ENCODE measurements at regions not wholly inside any gene's neighbourhood (a gene's known extent, or its start where the extent isn't known, plus 50 kb on each side); places are given as distances from the start of the nearest gene placed in this dataset.

DNA sequence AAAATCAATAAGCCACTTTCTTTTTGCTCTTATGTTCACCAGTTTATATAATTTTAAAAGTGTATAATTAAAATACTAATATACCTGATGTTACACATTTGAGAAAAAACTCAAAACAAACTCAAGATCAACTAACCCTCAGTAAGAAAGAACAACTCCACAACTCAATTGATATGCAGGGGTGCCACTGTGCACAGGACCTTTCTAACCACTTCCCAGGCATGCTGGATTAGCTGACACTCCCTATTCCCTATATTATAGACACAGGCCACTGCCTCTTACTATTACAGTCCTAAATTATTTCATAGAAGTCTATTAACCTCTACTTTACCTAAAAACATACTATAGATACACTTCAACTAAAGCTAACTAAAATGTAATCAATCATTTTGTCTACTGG lies 191.7 kb upstream of the KRR1 start:
- TF ChIP-seq, protein P1, sequence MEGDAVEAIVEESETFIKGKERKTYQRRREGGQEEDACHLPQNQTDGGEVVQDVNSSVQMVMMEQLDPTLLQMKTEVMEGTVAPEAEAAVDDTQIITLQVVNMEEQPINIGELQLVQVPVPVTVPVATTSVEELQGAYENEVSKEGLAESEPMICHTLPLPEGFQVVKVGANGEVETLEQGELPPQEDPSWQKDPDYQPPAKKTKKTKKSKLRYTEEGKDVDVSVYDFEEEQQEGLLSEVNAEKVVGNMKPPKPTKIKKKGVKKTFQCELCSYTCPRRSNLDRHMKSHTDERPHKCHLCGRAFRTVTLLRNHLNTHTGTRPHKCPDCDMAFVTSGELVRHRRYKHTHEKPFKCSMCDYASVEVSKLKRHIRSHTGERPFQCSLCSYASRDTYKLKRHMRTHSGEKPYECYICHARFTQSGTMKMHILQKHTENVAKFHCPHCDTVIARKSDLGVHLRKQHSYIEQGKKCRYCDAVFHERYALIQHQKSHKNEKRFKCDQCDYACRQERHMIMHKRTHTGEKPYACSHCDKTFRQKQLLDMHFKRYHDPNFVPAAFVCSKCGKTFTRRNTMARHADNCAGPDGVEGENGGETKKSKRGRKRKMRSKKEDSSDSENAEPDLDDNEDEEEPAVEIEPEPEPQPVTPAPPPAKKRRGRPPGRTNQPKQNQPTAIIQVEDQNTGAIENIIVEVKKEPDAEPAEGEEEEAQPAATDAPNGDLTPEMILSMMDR (conservative IDR thresholded peaks at IDR 0.05; ENCODE audit: low read length), result no peak
- no peak for TF ChIP-seq EZH2phosphoT487 (IDR thresholded peaks at IDR 0.05; ENCODE audit: borderline replicate concordance)

Measured in Loucy (cell line).